SKM-1 treated with dmso at 0.1 percent for 144 hours (cell line): ENCODE measurements at regions not wholly inside any gene's neighbourhood (a gene's known extent, or its start where the extent isn't known, plus 50 kb on each side); places are given as distances from the start of the nearest gene placed in this dataset.

Experiments used
- DNase-seq: peaks from one replicate; lab custom pipeline; 2025; ENCODE audit not compliant: unreplicated experiment; lab: John Stamatoyannopoulos, UW

DNA sequence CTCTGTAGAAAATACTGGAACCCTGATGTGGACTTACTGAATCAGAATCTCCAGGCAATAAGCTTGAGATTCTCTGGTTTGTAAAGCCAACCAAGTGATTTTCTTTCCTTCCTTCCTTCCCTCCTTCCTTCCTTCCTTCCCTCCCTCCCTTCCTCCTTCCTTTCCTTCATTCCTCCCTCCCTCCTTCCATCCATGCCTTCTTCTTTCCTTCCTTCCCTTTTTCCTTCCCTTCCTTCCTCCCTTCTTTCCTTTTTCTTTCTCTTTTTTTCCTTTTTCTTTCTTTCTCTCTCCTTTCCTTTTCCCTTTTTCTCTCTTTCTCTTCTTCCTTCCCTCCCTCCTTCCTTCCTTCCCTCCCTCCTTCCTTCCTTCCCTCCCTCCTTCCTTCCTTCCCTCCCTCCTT, 450.8 kb downstream of the GRXCR1 start:
- no peak for DNase-seq

DNA sequence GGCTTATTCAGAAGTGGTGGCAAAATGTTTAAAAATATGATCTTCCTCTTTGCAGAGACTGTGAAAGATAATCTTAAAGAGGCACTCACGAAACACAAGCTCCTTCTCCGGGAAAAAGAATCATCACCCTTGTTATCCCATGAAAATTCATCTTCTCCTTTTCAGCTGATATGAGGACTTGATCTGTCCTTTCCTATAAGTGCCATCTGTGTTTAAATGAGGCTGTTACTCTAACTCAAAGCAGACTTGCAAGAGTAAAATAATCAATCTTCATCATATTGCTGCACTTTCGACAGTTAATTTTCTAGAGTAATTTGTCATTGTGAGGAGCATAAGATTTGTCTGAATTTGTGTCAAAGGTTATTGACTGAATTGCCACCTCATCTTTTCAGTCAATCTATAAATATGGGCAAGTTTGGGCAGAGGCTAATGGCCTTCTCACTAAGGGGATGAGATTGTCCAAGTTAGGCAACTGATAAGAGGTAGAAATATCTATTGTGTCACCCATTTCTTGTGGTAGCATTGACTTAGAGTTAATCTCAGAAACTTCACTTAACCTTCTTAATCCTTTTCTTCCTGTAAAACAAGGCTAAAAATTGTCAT, 452.9 kb downstream of the GRXCR1 start:
- DNase-seq: no peak

DNA sequence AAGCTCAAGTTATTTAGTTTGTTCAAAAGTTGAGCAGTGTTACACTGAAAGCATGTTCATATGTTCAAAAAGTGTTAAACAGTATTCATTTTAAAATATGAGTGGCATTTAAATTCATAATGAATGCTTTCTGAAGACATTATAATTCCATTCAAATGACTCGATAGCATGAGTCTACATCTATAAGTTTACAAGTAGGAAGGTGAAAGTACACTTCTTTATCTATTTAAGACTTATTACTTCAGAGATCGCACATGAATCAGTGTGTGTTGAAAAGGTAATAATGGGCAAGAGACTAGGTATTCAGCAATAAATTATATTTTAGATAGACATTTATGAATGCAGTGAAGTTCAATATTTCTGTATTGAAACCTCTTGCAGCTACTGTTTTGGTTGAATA, 456.1 kb downstream of the GRXCR1 start:
- DNase-seq: no peak

DNA sequence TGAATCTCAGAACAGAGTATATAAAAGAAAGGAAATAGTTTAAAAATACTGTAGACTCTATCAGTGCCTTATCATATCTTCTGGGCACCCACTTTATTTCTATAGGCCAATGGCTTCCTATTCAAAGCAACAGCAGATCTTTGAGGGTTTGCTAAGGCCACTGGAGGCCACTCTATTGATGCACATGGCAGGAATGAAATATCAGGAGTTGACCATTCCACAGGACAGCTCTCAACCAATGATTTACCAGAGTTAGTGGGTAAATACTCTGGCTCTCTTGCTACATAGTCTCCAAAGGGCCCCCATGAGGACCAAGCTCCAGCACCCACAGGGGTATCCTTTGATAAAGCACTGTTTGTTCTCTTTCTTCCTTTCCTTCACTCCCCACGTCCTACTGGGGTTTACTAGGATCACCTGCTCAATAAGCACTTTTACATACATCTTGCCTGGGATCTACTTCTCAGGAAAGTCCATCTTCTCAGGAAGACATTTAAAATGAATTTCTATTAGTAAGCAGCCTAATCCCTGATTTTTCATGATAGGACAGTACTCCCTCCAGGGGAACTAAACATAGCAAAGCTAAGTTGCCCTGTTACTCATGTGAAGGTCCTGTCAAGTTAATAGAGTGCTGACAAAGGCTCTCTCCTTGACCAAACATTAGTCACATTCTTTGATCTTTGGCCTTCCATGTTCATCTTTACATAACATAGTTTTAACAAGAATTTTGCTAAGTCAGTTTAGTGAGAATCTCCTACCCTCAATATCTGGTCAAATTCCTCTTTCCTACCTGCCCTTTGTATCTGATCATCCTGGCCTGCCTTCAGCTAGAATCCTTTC, 459.7 kb downstream of the GRXCR1 start:
- DNase-seq: no peak

DNA sequence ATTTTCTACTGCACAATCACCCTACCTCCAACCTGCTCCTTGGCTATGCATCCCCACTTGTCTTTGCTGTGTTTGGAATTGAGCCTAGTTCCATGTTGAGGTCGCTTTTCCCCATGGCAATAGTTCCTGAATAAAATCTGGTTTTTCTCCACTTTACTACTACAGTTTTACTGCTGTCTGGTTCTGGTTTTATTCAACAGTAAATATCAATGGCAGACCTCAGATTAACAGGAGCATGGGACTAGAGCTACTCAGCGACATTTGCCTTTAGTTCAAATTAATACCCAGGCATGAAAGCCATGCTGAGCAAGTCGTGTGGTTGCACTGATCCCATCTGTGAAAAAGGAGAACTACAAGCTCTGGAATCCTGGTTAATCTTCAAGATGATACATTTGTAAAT, 460.3 kb downstream of the GRXCR1 start:
- no peak for DNase-seq

DNA sequence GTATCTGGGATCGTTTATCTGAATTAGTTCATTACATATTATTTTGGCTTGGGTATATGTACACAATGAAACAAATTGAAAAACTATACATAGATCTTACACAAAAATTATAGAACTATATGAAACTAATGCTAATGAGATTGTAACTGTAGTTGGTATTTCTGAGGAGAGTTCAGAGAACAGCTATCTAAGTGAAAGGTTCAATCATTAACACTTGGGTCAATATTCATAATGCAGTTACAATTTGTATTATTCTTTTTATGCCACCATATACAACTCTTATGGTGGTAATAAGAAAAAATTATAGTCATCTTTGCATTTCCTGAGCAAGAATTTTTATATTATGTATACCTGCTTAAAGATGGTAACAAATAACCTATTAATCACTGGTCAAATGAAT, 461.0 kb downstream of the GRXCR1 start:
- DNase-seq: no peak

DNA sequence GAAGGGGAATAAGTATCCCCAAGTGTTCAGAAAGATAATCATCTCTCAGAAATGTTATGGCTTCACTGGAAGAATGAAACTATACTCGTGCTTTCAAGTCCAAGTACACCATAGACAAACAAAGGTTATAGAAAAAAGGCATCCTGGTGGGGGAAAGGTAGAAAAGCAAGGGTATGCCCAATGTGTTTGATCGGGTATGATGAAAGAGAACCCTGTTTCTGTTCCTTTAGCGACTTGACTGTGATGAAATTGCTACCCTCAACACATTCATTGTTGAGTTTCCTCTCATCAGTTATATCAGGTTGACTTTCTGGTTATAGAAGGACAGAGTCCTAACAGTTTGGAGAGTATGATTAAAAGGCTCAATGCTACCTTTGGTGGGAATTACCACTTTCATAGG, 464.3 kb downstream of the GRXCR1 start:
- no peak for DNase-seq

DNA sequence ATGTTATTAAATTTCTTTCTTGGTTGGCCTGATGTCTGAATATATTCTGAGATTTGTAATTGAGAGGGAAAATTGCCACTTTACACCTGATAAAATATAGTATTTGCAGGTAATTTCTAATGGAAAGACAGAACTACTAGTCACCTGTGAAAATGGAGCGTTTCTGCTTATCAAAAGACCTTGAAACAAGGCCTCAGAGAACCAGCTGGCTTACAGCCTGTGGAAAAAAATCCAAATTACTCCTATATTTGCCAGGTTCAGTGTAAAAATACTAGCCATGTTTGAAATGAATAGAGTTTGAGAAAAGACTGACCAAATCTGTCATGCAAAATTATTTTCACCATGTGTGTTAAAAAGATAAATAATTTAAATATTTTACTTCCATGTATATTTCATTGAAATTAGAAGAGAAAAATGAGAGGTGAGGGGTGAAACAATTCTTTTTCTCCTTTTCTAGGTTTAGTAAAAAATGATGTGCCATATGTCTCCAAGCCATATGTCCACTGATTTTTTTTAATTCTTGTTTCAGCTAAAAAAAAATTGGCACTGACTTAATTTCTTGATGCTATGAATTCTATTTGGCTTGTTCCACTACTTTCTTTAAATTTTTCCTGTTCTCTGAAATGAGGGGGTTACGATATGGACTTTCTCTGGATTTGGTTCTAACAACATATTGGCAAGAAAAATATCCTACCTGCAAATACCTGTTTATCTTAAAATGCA, 464.9 kb downstream of the GRXCR1 start:
- no peak for DNase-seq

DNA sequence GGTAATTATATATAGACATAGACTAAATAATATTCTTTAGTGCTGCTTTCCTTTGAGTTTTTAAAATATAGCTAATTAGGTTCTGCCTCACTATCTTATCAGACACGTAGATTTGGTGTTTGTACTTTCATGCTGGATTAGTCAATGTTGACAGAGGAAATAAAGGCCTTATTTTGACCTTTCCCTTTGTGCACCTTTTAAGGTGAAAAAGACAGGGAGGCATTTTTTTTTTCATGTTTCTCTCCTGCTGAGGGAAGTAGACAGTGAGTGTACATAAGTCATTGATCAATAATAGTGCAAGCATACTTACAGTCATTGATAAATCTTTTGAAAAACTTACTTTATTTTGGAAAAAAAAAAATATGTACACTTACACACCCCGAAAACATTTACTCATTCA, 467.8 kb downstream of the GRXCR1 start:
- no peak for DNase-seq

DNA sequence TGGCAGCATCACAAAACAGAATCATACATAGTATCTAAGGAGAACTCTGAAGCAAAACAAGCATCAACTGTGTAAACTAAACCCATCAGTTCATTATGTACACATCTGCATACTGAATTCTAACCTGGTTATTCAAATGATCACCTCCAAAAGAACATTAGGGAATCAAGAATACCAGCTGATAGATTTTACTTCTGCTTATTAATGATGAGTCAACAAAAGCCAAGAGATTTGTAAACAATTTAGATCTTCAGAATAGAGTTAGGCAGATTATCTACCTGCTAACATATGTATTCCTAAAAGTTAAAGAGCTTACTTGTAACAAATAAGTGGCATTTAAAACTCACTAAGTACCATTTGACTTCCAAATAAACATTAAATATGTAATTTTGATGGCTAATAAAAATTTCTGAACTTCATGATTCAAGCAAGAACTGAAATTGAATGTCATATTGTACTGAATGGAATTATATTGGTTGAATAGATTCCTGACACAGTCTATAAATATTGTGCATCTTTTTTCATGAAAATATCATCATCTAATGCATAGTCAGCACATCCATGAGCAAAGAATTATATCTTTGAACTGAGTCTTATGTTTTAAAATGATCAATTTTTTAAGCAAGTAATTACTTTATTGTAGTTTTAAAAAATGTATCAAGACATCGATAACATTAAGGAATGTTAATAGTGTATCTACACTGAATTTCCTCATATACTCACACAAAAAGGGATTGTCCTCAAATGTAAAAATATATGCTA, 470.5 kb downstream of the GRXCR1 start:
- no peak for DNase-seq

DNA sequence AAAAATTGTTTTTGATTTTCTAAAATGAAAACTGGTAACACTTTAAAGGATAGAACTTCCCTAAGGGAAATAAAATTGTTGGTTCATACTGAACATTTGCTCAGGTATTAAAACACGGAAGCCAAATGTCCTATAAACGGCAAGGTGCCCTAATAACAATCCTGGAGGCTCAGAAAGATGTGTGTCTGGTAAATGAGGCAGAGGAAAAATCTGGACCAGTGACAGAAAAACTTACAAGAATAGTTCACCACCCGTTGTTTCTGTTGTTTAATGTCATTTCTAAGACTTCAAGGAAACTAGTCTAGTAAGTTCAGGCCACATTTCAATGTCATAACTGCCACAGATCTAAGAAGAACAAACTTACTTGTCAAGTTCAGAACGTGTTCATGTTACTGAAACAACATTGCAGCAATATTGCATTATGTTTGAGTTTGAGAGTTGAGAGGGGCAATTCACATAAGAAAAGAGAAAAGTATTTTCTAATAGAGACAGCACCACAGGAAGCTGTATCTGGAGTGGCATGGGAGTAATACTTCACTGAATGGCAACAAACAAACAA, 476.6 kb downstream of the GRXCR1 start:
- no peak for DNase-seq

DNA sequence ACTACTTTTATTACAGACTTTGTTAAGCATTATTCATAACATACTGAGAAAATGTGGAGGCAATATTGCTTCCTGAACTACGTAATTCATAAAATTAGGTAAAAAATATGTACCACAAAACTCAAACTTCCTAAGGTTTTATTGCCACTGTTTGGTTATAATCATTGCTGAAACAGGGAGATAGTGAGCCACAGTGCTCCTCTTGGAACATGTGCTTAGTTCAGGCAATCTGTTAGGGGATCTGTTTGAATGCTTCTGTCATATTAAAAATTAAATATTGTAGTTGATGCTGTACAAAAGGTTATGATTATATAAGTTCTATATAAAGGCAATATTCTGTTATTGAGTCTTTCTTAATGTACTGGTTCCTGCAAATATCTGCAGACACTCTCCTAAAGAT, 480.7 kb downstream of the GRXCR1 start:
- no peak for DNase-seq

DNA sequence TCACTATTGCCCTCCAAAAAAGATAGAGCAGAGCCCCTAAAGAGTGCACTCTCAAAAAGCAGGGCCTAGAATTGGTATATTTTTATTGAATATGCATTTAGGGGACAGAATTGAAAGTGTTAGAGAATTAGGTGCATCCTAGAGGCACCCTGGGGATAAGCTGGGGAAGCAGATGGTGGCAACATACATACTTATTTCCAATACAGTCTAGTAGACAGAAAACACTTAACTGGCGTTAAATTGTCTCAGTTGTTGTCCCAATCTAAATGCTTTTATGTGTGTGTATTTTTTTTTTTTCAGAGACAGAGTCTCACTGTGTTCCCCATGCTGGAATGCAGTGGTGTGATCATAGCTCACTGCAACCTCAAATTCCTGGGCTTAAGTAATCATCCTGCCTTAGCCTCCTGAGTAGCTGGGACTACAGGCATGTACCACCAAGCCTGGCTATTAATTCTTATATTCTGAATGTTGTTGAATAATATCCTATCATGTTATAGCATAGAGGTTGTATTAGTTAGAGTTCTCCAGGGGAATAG, 481.8 kb downstream of the GRXCR1 start:
- no peak for DNase-seq

DNA sequence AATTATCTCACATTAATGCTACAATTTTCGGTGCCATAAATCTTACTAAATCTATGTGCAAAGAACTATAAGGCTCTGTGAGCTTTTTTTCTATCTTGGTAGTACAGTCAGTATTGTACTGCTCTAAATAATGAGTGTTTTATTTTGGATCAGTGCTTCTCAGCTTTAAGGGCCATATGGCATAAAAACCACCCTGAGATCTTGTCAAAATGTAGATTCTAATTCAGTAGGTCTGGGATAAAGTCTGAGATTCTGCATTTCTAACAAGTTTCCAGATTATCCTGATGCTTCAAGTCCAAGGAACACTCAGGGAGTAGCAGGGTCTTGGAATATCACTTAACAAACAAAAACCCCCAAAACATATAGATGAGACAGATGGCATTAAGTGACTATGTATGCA, 486.5 kb downstream of the GRXCR1 start:
- no peak for DNase-seq

DNA sequence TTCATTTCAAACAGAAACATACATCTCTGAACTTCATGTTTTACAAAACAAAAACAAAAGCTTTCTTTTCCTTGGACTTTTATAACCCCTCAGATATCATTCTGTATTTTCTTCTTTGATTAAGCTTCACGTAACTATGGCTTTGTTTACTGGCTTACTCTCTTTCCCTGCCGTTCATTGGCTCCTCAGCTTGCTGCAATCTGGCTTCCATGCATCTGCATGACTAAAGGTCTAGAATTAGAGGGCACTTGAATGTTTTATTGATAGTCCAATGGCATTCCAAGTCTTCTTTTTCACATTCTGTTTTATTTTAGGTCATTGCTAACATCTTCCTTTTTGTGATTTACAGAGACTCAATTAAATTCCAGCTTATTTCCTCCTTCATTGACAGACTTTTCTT, 487.6 kb downstream of the GRXCR1 start:
- DNase-seq: no peak

DNA sequence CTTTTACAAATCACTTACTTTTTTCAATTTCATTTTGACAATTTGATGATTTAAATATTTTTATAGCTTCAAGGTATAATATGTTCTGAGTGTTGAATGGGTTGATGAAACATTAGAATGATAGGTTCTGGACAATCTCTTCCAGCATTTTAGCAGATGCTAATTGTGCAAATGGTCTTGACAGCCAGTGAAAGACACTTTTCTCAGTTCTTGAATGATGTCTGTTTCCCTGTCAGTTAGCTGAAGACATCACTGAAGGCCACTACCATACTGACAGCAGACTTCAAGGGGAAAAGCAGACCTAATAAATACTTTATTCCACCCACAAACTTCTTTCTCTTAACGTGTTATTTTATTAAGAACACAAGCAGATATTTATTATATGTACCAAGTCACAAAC, 498.6 kb downstream of the GRXCR1 start:
- no peak for DNase-seq

DNA sequence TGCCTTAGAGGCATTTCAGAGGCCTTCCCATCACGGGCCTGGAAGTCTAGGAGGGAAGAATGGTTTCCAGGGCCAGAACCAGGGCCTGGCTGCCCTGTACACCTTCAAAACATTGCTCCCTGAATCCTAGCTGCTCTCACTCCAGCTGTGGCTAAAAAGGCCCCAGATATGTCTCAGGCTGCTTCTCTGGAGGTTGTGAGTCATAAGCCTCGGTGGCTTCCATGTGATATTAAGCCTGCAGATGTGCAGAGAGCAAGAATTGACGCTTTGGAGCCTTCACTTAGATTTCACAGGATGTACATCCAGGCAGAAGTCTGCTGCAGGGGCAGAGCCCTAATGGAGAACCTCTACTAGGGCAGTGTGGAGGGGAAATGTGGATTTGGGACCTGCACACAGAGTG, 502.5 kb downstream of the GRXCR1 start:
- no peak for DNase-seq

DNA sequence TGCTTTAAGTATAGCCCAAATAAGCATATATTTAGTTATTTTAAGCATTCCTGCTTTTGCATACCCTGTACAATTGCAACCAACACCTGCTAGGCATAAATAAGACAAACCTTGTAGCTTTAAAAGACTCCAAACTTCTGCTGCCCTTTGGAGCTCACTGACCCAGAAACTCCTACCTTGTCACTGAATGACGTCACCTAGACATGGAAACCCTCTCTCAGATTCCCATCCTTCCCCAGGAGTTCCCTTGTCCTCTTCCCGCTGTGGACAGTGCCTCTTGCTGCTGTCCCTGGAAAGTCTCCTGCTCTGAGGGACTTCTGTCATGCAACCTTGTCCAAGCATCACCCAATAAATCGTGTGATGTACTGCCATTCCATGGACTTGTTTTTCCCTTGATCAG, 507.2 kb downstream of the GRXCR1 start:
- no peak for DNase-seq

DNA sequence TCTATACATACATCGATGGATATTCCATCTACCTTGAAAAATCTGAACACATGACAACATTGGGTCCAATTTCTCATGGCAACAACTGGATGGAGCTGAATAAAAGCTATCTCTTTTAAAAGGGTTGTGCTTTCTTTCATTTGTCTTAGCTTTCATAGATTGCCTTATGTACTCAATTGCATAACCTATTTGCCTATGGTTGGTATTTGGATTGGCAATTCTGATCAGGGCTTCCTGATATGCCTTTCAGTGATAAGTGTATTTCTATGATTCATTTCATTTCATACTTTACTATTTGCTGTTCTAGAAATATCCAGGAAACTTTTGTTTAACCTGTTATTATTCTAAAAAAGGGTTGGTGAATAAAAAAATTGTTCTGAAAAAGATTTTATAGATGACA, 509.9 kb downstream of the GRXCR1 start:
- DNase-seq: no peak

DNA sequence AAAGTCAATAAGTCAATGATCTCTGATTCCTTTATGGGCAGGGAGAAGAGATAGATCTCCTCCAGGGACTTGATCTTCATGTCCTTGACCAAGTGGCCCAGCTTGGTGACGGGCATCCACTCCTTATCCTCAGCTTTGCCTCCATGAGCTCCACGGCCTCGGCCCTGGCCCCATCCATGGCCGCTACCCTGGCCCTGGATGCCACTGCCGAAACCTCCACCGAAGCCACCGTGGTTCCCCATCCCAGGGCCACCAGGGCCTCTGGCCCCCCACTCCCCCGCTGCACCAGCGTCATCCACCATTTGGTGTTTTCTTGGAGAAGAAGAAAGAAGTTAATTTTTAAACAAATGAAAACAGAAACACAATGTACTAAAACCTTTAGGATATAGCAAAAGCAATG, 518.1 kb downstream of the GRXCR1 start:
- DNase-seq: no peak

DNA sequence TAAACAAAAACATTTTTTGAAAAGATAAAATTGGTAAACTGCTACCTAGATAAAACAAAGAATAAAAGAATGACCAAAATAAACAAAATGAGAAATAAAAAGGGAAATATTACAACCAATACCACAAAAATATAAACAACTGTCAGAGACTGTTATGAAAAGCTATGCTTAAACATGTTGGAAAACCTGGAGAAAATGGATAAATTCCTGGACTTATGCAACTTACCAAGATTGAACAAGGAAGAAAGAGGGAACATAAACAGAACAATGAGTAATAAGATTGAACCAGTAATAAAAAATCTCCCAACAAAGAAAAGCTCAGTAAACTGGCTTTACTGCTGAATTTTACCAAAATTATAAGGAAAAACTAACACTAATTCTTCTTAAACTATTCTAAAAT, 518.7 kb downstream of the GRXCR1 start:
- no peak for DNase-seq
